ENCODE measurements at regions not wholly inside any gene's neighbourhood (a gene's known extent, or its start where the extent isn't known, plus 50 kb on each side); places are given as distances from the start of the nearest gene placed in this dataset.

DNA sequence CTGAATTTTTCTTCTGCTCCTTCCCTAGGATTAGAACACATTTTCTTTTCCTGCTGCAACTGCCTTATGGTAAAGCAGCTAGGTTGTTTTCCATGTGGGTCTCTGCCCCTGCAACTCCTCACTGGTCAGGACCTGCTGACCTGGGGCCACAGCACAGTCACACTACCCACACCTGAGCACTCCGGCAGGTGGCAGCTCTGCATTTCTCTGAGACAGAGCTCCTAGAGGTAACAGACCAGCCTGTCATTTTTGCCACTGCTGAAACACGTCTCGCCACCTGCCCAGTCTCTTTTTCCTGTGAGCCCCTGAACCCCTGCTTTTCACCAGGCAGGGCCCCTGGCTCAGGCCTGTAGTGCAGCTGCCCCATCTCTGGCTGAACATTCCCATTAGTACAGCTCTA, 609.6 kb downstream of the HINT1 start:
- TF ChIP-seq POLR2AphosphoS5 (IDR thresholded peaks at IDR 0.05; ENCODE audit: low read depth, low read length) (no peak), CTCF (IDR thresholded peaks at IDR 0.05) (no peak), TCF12 (IDR thresholded peaks at IDR 0.05) (no peak), YY1 (IDR thresholded peaks at IDR 0.05; ENCODE audit: low read depth) (no peak), TEAD4 (IDR thresholded peaks at IDR 0.05; ENCODE audit: borderline replicate concordance, insufficient read depth) (no peak), FOXJ3 (CRISPR knock-in tag; IDR thresholded peaks at IDR 0.05) (no peak), EP300 (IDR thresholded peaks at IDR 0.05; ENCODE audit: borderline replicate concordance in 1 of 2, low read depth in 1 of 2, low read length in 1 of 2) (no peak), RAD21 (IDR thresholded peaks at IDR 0.05; ENCODE audit: low read length) (no peak), RCOR1 (IDR thresholded peaks at IDR 0.05; ENCODE audit: low read length) (no peak), FOXM1 (IDR thresholded peaks at IDR 0.05; ENCODE audit: low read depth) (no peak), ZBTB33 (IDR thresholded peaks at IDR 0.05; ENCODE audit: borderline replicate concordance, low read depth) (no peak)
- TF ChIP-seq, protein P1, sequence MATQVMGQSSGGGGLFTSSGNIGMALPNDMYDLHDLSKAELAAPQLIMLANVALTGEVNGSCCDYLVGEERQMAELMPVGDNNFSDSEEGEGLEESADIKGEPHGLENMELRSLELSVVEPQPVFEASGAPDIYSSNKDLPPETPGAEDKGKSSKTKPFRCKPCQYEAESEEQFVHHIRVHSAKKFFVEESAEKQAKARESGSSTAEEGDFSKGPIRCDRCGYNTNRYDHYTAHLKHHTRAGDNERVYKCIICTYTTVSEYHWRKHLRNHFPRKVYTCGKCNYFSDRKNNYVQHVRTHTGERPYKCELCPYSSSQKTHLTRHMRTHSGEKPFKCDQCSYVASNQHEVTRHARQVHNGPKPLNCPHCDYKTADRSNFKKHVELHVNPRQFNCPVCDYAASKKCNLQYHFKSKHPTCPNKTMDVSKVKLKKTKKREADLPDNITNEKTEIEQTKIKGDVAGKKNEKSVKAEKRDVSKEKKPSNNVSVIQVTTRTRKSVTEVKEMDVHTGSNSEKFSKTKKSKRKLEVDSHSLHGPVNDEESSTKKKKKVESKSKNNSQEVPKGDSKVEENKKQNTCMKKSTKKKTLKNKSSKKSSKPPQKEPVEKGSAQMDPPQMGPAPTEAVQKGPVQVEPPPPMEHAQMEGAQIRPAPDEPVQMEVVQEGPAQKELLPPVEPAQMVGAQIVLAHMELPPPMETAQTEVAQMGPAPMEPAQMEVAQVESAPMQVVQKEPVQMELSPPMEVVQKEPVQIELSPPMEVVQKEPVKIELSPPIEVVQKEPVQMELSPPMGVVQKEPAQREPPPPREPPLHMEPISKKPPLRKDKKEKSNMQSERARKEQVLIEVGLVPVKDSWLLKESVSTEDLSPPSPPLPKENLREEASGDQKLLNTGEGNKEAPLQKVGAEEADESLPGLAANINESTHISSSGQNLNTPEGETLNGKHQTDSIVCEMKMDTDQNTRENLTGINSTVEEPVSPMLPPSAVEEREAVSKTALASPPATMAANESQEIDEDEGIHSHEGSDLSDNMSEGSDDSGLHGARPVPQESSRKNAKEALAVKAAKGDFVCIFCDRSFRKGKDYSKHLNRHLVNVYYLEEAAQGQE (IDR thresholded peaks at IDR 0.05; ENCODE audit: low read depth, low read length), result no peak
